ENCODE measurements at regions not wholly inside any gene's neighbourhood (a gene's known extent, or its start where the extent isn't known, plus 50 kb on each side); places are given as distances from the start of the nearest gene placed in this dataset.

DNA sequence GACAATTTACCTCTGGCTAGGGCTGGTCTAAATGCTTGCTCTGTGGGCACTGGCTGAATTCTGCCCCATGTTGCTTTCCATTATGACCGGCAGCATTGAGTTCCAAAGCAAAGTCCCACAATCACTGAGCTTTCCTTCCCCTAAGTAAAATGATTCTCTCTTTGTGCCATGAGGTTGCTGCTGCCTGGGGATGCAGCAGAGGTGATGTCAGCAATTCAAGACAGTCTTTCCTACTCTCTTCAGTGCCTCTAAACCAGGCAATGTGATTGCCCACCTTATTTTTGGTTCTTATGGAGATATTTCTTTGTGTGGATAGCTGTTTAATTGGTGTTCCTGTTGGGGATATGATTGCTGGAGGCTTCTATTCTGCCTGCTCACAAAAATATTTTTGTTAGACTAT is 1043.9 kb upstream of the EPHA7 start:
- no peak for ATAC-seq
- TF ChIP-seq, protein P1, sequence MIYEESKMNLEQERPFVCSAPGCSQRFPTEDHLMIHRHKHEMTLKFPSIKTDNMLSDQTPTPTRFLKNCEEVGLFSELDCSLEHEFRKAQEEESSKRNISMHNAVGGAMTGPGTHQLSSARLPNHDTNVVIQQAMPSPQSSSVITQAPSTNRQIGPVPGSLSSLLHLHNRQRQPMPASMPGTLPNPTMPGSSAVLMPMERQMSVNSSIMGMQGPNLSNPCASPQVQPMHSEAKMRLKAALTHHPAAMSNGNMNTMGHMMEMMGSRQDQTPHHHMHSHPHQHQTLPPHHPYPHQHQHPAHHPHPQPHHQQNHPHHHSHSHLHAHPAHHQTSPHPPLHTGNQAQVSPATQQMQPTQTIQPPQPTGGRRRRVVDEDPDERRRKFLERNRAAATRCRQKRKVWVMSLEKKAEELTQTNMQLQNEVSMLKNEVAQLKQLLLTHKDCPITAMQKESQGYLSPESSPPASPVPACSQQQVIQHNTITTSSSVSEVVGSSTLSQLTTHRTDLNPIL (CRISPR knock-in tag; IDR thresholded peaks at IDR 0.05; ENCODE audit: low read depth): no peak
- no peak for TF ChIP-seq ARNTL (CRISPR knock-in tag; IDR thresholded peaks at IDR 0.05; ENCODE audit: borderline replicate concordance, low read depth)
- TF ChIP-seq GLIS3 (CRISPR knock-in tag; IDR thresholded peaks at IDR 0.05): no peak
- TF ChIP-seq OSR1 (CRISPR knock-in tag; IDR thresholded peaks at IDR 0.05): no peak
- TF ChIP-seq ZNF8 (CRISPR knock-in tag; IDR thresholded peaks at IDR 0.05): no peak
- TF ChIP-seq, protein P2, sequence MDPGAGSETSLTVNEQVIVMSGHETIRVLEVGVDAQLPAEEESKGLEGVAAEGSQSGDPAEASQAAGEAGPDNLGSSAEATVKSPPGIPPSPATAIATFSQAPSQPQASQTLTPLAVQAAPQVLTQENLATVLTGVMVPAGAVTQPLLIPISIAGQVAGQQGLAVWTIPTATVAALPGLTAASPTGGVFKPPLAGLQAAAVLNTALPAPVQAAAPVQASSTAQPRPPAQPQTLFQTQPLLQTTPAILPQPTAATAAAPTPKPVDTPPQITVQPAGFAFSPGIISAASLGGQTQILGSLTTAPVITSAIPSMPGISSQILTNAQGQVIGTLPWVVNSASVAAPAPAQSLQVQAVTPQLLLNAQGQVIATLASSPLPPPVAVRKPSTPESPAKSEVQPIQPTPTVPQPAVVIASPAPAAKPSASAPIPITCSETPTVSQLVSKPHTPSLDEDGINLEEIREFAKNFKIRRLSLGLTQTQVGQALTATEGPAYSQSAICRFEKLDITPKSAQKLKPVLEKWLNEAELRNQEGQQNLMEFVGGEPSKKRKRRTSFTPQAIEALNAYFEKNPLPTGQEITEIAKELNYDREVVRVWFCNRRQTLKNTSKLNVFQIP (CRISPR knock-in tag; IDR thresholded peaks at IDR 0.05; ENCODE audit: borderline replicate concordance, low read depth): no peak
- TF ChIP-seq RARB (CRISPR knock-in tag; IDR thresholded peaks at IDR 0.05): no peak
- TF ChIP-seq, protein P3, sequence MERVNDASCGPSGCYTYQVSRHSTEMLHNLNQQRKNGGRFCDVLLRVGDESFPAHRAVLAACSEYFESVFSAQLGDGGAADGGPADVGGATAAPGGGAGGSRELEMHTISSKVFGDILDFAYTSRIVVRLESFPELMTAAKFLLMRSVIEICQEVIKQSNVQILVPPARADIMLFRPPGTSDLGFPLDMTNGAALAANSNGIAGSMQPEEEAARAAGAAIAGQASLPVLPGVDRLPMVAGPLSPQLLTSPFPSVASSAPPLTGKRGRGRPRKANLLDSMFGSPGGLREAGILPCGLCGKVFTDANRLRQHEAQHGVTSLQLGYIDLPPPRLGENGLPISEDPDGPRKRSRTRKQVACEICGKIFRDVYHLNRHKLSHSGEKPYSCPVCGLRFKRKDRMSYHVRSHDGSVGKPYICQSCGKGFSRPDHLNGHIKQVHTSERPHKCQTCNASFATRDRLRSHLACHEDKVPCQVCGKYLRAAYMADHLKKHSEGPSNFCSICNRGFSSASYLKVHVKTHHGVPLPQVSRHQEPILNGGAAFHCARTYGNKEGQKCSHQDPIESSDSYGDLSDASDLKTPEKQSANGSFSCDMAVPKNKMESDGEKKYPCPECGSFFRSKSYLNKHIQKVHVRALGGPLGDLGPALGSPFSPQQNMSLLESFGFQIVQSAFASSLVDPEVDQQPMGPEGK (CRISPR knock-in tag; IDR thresholded peaks at IDR 0.05; ENCODE audit: borderline replicate concordance): no peak
- TF ChIP-seq ZFP3 (CRISPR knock-in tag; IDR thresholded peaks at IDR 0.05): no peak
- TF ChIP-seq TCF4 (CRISPR knock-in tag; IDR thresholded peaks at IDR 0.05; ENCODE audit: borderline replicate concordance): no peak

DNA sequence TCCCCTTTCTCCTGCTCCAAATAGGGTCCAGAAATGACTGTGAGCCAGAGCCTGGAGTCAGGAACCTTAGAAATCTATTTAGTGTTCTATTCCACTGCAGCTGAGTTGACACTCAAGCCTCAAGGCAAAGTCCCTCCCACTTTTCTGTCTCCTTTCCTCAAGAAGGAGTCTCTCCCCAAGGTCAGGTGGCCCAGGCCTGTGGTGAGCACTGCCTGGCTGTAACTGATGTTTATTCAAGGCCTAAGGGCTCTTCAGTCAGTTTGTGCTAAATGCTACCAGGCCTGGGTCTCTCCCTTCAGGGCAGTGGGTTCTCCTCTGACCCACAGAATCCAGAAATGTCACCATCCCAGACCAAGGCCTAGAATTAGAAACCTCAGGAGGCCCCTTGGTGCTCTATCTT is 1042.9 kb upstream of the EPHA7 start:
- no peak for TF ChIP-seq TCF4 (CRISPR knock-in tag; IDR thresholded peaks at IDR 0.05; ENCODE audit: borderline replicate concordance)
- TF ChIP-seq TOX (CRISPR knock-in tag; IDR thresholded peaks at IDR 0.05; ENCODE audit: borderline replicate concordance): no peak
- no peak for TF ChIP-seq ESRRG (CRISPR knock-in tag; IDR thresholded peaks at IDR 0.05)
- TF ChIP-seq PPARA (CRISPR knock-in tag; IDR thresholded peaks at IDR 0.05; ENCODE audit: borderline replicate concordance): no peak
- TF ChIP-seq, protein P1 (CRISPR knock-in tag; IDR thresholded peaks at IDR 0.05; ENCODE audit: low read depth): no peak
- no peak for TF ChIP-seq ZNF565 (CRISPR knock-in tag; conservative IDR thresholded peaks at IDR 0.05; ENCODE audit: low read depth)
- TF ChIP-seq, protein P4, sequence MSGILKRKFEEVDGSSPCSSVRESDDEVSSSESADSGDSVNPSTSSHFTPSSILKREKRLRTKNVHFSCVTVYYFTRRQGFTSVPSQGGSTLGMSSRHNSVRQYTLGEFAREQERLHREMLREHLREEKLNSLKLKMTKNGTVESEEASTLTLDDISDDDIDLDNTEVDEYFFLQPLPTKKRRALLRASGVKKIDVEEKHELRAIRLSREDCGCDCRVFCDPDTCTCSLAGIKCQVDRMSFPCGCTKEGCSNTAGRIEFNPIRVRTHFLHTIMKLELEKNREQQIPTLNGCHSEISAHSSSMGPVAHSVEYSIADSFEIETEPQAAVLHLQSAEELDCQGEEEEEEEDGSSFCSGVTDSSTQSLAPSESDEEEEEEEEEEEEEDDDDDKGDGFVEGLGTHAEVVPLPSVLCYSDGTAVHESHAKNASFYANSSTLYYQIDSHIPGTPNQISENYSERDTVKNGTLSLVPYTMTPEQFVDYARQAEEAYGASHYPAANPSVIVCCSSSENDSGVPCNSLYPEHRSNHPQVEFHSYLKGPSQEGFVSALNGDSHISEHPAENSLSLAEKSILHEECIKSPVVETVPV (CRISPR knock-in tag; IDR thresholded peaks at IDR 0.05): no peak
- no peak for TF ChIP-seq ZC3H10 (CRISPR knock-in tag; IDR thresholded peaks at IDR 0.05)
- TF ChIP-seq OSR1 (CRISPR knock-in tag; IDR thresholded peaks at IDR 0.05): no peak
- no peak for TF ChIP-seq BACH2 (CRISPR knock-in tag; IDR thresholded peaks at IDR 0.05; ENCODE audit: borderline replicate concordance)
- no peak for TF ChIP-seq ARNTL (CRISPR knock-in tag; IDR thresholded peaks at IDR 0.05; ENCODE audit: borderline replicate concordance, low read depth)
- no peak for TF ChIP-seq ZFP30 (CRISPR knock-in tag; IDR thresholded peaks at IDR 0.05)
- TF ChIP-seq ZFP3 (CRISPR knock-in tag; IDR thresholded peaks at IDR 0.05): no peak
- TF ChIP-seq CSDC2 (CRISPR knock-in tag; IDR thresholded peaks at IDR 0.05): no peak
- no peak for TF ChIP-seq ZNF70 (CRISPR knock-in tag; IDR thresholded peaks at IDR 0.05)
- no peak for TF ChIP-seq SNAI2 (CRISPR knock-in tag; IDR thresholded peaks at IDR 0.05)
- ATAC-seq: no peak

DNA sequence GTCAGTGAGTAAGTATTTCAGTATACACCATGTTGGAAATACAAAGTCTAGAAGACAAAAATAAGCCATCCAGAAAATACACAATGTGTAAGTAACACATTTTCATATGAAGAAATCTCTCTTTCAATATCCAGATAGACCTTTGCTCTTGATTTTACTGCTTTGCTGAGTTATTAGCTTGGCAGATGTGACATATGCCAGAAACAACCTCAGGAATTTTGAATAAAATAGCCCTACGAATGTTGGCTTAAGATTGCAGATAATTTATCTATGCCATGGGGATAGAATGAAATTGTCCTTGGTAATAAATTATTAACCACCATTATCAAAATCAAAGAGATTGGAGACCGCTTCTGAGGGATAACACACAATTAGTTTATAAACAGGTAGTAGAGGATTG is 1036.9 kb upstream of the EPHA7 start:
- no peak for ATAC-seq
- TF ChIP-seq BACH2 (CRISPR knock-in tag; IDR thresholded peaks at IDR 0.05; ENCODE audit: borderline replicate concordance) (no peak), ESRRG (CRISPR knock-in tag; IDR thresholded peaks at IDR 0.05) (no peak), GLIS3 (CRISPR knock-in tag; IDR thresholded peaks at IDR 0.05) (no peak), TOX (CRISPR knock-in tag; IDR thresholded peaks at IDR 0.05; ENCODE audit: borderline replicate concordance) (no peak), ZNF565 (CRISPR knock-in tag; conservative IDR thresholded peaks at IDR 0.05; ENCODE audit: low read depth) (no peak), ARNTL (CRISPR knock-in tag; IDR thresholded peaks at IDR 0.05; ENCODE audit: borderline replicate concordance, low read depth) (no peak), TCF4 (CRISPR knock-in tag; IDR thresholded peaks at IDR 0.05; ENCODE audit: borderline replicate concordance) (no peak), RARB (CRISPR knock-in tag; IDR thresholded peaks at IDR 0.05) (no peak), SNAI2 (CRISPR knock-in tag; IDR thresholded peaks at IDR 0.05) (no peak), ZNF70 (CRISPR knock-in tag; IDR thresholded peaks at IDR 0.05) (no peak)
- TF ChIP-seq, protein P1 (CRISPR knock-in tag; IDR thresholded peaks at IDR 0.05; ENCODE audit: low read depth): no peak
- TF ChIP-seq, protein P3 (CRISPR knock-in tag; IDR thresholded peaks at IDR 0.05; ENCODE audit: borderline replicate concordance): no peak
- TF ChIP-seq, protein P5, sequence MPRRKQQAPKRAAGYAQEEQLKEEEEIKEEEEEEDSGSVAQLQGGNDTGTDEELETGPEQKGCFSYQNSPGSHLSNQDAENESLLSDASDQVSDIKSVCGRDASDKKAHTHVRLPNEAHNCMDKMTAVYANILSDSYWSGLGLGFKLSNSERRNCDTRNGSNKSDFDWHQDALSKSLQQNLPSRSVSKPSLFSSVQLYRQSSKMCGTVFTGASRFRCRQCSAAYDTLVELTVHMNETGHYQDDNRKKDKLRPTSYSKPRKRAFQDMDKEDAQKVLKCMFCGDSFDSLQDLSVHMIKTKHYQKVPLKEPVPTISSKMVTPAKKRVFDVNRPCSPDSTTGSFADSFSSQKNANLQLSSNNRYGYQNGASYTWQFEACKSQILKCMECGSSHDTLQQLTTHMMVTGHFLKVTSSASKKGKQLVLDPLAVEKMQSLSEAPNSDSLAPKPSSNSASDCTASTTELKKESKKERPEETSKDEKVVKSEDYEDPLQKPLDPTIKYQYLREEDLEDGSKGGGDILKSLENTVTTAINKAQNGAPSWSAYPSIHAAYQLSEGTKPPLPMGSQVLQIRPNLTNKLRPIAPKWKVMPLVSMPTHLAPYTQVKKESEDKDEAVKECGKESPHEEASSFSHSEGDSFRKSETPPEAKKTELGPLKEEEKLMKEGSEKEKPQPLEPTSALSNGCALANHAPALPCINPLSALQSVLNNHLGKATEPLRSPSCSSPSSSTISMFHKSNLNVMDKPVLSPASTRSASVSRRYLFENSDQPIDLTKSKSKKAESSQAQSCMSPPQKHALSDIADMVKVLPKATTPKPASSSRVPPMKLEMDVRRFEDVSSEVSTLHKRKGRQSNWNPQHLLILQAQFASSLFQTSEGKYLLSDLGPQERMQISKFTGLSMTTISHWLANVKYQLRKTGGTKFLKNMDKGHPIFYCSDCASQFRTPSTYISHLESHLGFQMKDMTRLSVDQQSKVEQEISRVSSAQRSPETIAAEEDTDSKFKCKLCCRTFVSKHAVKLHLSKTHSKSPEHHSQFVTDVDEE (CRISPR knock-in tag; IDR thresholded peaks at IDR 0.05): no peak

Data from SK-N-SH treated with all-trans-retinoic acid at 6 μM for 48 hours (cell line).